HG03095 (cell line): ENCODE measurements at regions not wholly inside any gene's neighbourhood (a gene's known extent, or its start where the extent isn't known, plus 50 kb on each side); places are given as distances from the start of the nearest gene placed in this dataset.

Experiments used
- ATAC-seq: cut with Tn5 transposase; IDR thresholded peaks from one replicate; pipeline ENCODE4 v1.9.1; 2021; ENCODE audit warnings: moderate library complexity; ENCODE audit not compliant: unreplicated experiment

- no peak for ATAC-seq
These were observed 230.3 kb downstream of the IBTK start for GRCh38 chr6:82017288-82017687.

- no peak for ATAC-seq
These were observed 232.0 kb downstream of the IBTK start for GRCh38 chr6:82015526-82015925.

- ATAC-seq, result no peak
These were observed 232.5 kb downstream of the IBTK start for GRCh38 chr6:82015043-82015442.

GRCh38 chr6:82013561-82014530 is 233.7 kb downstream of the IBTK start:
- no peak for ATAC-seq

- ATAC-seq, result peak; percentile 78
These were observed 241.4 kb downstream of the IBTK start for GRCh38 chr6:82006027-82006738.

GRCh38 chr6:82000551-82000950 is 247.0 kb downstream of the IBTK start:
- ATAC-seq, result no peak

- no peak for ATAC-seq
These were observed 247.3 kb upstream of the TENT5A start for GRCh38 chr6:81999826-82000225.

GRCh38 chr6:81999270-81999669 is 246.8 kb upstream of the TENT5A start:
- ATAC-seq, result no peak

- no peak for ATAC-seq
These were observed 246.0 kb upstream of the TENT5A start for GRCh38 chr6:81998432-81998831.

- peak; percentile 59 for ATAC-seq
These were observed 244.8 kb upstream of the TENT5A start for GRCh38 chr6:81997090-81997926.

- peak; percentile 79 for ATAC-seq
These were observed 243.9 kb upstream of the TENT5A start for GRCh38 chr6:81996414-81996813.

GRCh38 chr6:81995548-81996289 is 243.2 kb upstream of the TENT5A start:
- ATAC-seq, result no peak

GRCh38 chr6:81988871-81989270 is 236.4 kb upstream of the TENT5A start:
- ATAC-seq, result no peak

- ATAC-seq, result no peak
These were observed 236.0 kb upstream of the TENT5A start for GRCh38 chr6:81988446-81988845.

GRCh38 chr6:81987293-81987692 is 234.8 kb upstream of the TENT5A start:
- ATAC-seq, result no peak

- ATAC-seq, result no peak
These were observed 232.7 kb upstream of the TENT5A start for GRCh38 chr6:81985191-81985590.

GRCh38 chr6:81984599-81984998 is 232.1 kb upstream of the TENT5A start:
- no peak for ATAC-seq

- peak; percentile 52 for ATAC-seq
These were observed 229.3 kb upstream of the TENT5A start for GRCh38 chr6:81981812-81982211.

- ATAC-seq, result no peak
These were observed 227.3 kb upstream of the TENT5A start for GRCh38 chr6:81979767-81980166.

GRCh38 chr6:81979329-81979728 is 226.8 kb upstream of the TENT5A start:
- ATAC-seq, result no peak
